PFSK-1 (cell line): ENCODE measurements at regions not wholly inside any gene's neighbourhood (a gene's known extent, or its start where the extent isn't known, plus 50 kb on each side); places are given as distances from the start of the nearest gene placed in this dataset.

Experiments used
- FOXP2 ChIP-seq: optimal IDR thresholded peaks from 2 replicates; pipeline ENCODE3; 2011; ENCODE audit warnings: borderline replicate concordance, control low read depth, inconsistent platforms; ENCODE audit not compliant: insufficient read depth; ENCODE audit errors: extremely low read length, extremely low read depth
- POLR2AphosphoS5 ChIP-seq: IDR thresholded peaks from 2 replicates; pipeline ENCODE4 v1.6.1; 2012; ENCODE audit warnings: low read depth, mild to moderate bottlenecking, control low read depth, low read length, moderate library complexity
- SIN3A ChIP-seq: IDR thresholded peaks from 2 replicates; pipeline ENCODE4 v1.6.1; 2012; ENCODE audit warnings: mild to moderate bottlenecking, low read length, moderate library complexity, borderline replicate concordance; ENCODE audit not compliant: insufficient read depth
- TAF1 ChIP-seq: IDR thresholded peaks from 2 replicates; pipeline ENCODE4 v1.6.1; 2012; ENCODE audit warnings: low read length, control low read depth, borderline replicate concordance; ENCODE audit not compliant: insufficient read depth
- TF ChIP-seq, protein P1 (sequence below), 2 experiments: IDR thresholded peaks; 2 replicates each; pipeline versions ENCODE4 v1.6.1 to v1.8.0; 2011 to 2012; ENCODE audit warnings: low read depth in 2 of 2, low read length in 2 of 2, control low read depth in 1 of 2, inconsistent platforms in 1 of 2, mild to moderate bottlenecking in 1 of 2, moderate library complexity in 1 of 2; ENCODE audit not compliant: insufficient read depth in 1 of 2

DNA sequence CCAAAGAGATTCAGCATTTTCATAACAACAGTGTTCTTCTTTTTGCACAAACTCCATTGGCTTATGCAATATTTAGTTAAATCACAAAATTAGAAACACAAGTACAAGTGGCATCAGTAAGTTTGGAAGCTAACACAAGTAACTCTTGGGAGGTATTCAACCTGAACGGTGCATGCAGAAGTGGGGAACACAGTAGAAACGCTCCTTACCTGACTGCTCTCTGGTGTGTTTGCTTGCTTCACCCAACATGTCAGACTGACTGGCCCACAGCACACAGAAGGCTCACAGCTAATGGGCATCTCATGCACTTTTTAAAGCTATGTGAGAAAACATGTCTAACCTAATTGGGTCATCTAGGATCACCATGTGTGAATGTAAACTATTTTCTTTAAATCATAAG is 133.6 kb downstream of the MAGEB17 start:
- no peak for TF ChIP-seq TAF1
- no peak for TF ChIP-seq FOXP2
- TF ChIP-seq SIN3A, result no peak
- TF ChIP-seq, protein P1, sequence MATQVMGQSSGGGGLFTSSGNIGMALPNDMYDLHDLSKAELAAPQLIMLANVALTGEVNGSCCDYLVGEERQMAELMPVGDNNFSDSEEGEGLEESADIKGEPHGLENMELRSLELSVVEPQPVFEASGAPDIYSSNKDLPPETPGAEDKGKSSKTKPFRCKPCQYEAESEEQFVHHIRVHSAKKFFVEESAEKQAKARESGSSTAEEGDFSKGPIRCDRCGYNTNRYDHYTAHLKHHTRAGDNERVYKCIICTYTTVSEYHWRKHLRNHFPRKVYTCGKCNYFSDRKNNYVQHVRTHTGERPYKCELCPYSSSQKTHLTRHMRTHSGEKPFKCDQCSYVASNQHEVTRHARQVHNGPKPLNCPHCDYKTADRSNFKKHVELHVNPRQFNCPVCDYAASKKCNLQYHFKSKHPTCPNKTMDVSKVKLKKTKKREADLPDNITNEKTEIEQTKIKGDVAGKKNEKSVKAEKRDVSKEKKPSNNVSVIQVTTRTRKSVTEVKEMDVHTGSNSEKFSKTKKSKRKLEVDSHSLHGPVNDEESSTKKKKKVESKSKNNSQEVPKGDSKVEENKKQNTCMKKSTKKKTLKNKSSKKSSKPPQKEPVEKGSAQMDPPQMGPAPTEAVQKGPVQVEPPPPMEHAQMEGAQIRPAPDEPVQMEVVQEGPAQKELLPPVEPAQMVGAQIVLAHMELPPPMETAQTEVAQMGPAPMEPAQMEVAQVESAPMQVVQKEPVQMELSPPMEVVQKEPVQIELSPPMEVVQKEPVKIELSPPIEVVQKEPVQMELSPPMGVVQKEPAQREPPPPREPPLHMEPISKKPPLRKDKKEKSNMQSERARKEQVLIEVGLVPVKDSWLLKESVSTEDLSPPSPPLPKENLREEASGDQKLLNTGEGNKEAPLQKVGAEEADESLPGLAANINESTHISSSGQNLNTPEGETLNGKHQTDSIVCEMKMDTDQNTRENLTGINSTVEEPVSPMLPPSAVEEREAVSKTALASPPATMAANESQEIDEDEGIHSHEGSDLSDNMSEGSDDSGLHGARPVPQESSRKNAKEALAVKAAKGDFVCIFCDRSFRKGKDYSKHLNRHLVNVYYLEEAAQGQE (IDR thresholded peaks at IDR 0.05; ENCODE audit: insufficient read depth in 1 of 2, low read depth in 2 of 2, low read length in 2 of 2), result no peak
- no peak for TF ChIP-seq POLR2AphosphoS5

DNA sequence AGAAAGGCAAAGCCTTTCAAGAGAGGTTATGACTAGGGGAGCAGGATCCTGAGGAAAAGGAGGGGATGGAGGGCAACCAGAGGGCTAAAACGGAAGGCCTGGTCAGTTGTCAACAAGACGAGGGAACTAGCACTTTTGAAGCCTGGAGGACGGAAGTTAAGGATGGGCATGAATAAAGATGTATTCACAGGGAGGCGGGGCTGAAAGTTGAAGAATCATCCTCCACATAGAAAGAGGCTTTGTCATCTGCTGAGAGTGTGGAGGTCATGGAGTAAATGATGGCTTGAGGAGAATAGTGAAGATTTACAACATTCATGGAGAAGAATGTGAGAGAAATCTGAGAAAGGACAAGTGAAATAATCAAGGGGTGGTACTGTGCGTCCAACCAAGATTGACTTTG is 137.5 kb downstream of the MAGEB17 start:
- TF ChIP-seq POLR2AphosphoS5, result no peak
- no peak for TF ChIP-seq TAF1
- no peak for TF ChIP-seq FOXP2
- TF ChIP-seq, protein P1 (IDR thresholded peaks at IDR 0.05; ENCODE audit: insufficient read depth in 1 of 2, low read depth in 2 of 2, low read length in 2 of 2), result no peak
- TF ChIP-seq SIN3A, result no peak

DNA sequence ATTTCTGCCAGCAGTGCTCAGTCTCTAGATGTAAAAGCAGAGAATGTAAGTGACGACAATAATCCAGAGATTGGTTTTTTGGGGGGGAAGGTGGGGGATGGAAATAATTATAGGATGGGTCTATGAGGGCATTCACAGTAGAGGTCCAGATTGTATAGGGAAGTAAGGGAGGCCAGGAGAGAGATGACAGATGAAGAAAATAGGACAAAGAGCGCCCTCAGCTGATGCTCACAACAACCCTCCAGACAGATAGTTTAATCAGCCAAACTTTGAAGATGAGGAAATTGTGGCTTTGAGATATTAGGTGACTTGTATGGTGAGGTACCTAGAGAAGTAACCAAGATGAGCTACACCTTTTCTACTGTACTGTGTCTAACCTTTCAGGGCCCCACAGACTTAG is 137.9 kb downstream of the MAGEB17 start:
- no peak for TF ChIP-seq TAF1
- no peak for TF ChIP-seq POLR2AphosphoS5
- no peak for TF ChIP-seq FOXP2
- TF ChIP-seq SIN3A, result no peak
- TF ChIP-seq, protein P1 (IDR thresholded peaks at IDR 0.05; ENCODE audit: insufficient read depth in 1 of 2, low read depth in 2 of 2, low read length in 2 of 2), result no peak

DNA sequence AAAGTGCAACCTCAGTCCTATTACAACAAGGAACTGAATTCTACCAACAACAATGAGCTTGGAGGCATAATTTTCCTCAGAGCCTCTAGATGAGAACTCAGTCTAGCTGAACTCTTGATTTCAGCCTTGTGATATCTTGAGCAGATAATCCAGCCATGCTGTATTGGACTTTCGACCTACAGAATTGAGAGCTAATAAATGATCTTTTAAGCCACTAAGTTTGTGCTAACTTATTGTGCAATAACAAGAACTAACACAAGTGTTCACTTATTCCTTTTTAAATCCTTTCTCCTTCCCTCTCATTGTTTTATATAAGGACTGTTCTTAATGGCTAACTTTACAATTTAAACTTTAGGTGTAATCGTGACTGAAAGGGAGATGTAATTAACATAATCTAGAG is 140.7 kb downstream of the MAGEB17 start:
- TF ChIP-seq SIN3A (no peak), TAF1 (no peak), POLR2AphosphoS5 (no peak), FOXP2 (no peak)
- TF ChIP-seq, protein P1 (IDR thresholded peaks at IDR 0.05; ENCODE audit: insufficient read depth in 1 of 2, low read depth in 2 of 2, low read length in 2 of 2), result no peak

DNA sequence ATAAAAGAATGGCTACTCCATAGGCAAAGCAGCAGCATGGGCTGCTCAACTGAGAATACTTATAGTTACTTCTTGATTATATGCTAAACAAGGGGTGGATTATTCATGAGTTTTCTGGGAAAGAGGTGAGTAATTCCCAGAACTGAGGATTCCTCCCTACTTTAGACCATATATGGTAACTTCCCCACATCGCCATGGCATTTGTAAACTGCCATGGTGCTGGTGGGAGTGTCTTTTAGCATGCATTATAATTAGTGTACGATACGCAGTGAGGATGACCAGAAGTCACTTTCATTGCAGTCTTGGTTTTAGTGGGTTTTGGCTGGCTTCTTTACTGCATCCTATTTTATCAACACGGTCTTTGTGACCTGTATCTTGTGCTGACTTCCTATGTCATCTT is 141.5 kb downstream of the MAGEB17 start:
- TF ChIP-seq, protein P1 (IDR thresholded peaks at IDR 0.05; ENCODE audit: insufficient read depth in 1 of 2, low read depth in 2 of 2, low read length in 2 of 2), result no peak
- TF ChIP-seq TAF1 (no peak), SIN3A (no peak)
